GM18505 (cell line): ENCODE measurements at regions not wholly inside any gene's neighbourhood (a gene's known extent, or its start where the extent isn't known, plus 50 kb on each side); places are given as distances from the start of the nearest gene placed in this dataset.

ENCODE experiments used
- ATAC-seq: cut with Tn5 transposase; IDR thresholded peaks from one replicate; pipeline ENCODE4 v1.9.1; 2021; ENCODE audit not compliant: unreplicated experiment
- POLR2A ChIP-seq: IDR thresholded peaks from 4 replicates; pipeline ENCODE4 v1.6.1; 2011; ENCODE audit warnings: borderline replicate concordance; ENCODE audit not compliant: insufficient read depth, insufficient read length; ENCODE audit errors: extremely low read depth

GRCh38 chr16:18072161-18072560 is 264.4 kb downstream of the NPIPA8 start:
- TF ChIP-seq POLR2A: no peak
- no peak for ATAC-seq

DNA sequence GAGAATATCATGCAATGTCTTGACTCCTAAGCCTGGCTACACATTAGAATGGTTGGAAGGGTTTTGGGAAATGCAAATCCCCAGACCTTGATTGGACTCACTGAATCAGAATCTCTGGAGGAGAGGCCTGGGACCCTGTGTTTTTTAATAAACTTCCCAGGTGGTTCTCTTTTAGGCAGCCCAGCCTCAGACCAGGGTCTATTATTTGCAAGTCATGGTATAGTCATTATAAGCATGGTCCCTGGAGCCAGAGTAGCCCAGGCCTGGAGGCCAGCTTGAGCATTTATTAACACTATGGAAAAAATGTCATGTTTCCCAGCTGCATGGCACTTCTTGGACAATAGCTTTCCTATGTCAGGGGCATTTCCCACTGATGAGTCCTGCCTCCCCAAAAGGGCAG is 266.9 kb downstream of the NPIPA8 start:
- TF ChIP-seq POLR2A: no peak
- no peak for ATAC-seq

DNA sequence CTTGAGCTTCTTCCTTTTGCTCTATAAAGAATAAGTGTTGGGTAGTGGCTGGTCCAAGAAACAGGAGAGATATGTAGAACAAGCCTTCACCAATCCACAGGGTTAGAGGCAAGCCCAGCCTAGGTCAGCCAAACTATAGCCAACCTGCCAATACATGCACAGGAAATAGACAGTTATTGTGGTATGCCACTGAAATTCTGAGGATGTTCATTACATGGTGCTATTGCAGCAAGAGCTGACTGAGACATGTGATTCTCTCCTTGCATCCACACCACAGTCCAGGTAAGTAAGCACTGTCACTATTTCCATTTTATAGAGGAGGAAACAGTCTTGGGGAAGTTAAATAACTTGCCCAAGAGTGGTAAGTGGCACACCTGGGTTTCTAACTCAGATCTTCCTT is 268.1 kb downstream of the NPIPA8 start:
- TF ChIP-seq POLR2A: no peak
- no peak for ATAC-seq

GRCh38 chr16:18062713-18063112 is 273.8 kb downstream of the NPIPA8 start:
- ATAC-seq: no peak
- no peak for TF ChIP-seq POLR2A

DNA sequence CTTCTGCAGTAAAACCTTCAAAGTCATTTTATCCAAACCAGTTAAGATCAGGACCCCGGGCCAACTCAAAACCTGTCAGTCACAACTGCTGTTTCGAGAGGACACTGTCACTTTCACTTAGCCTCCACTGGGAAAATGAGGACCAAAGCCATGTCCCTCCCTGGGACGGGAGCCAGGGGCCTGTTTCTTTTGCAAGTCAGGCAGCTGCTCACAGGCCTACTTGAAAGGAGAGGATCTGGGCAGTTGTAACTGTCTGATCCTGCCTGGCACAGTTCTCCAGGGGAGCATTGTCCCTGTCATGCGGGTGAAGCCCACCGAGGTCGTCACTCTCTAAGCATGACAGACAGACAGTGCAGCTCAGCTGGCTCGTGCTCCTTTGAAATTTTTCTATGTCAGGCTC is 276.2 kb downstream of the NPIPA8 start:
- no peak for TF ChIP-seq POLR2A
- ATAC-seq: no peak

DNA sequence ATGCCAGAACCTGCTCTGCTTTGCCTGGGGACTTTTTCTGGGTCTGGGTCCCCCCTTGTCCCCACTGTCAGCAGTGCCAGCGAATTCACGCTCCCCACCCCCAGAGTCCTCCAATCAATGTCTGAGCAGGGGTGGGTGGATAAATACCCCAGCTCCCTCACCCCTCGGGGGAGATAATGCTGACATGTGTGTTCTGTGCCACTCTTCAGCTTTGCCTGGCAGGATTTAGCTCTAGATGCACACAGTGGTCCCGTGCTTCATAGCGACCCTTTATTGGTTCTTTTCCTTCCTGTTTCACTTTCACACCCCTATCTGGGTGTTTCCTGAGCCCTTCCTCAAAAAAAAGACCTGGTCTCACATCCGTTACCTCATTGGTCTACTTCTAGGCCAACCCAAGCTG is 277.0 kb downstream of the NPIPA8 start:
- no peak for ATAC-seq
- no peak for TF ChIP-seq POLR2A

DNA sequence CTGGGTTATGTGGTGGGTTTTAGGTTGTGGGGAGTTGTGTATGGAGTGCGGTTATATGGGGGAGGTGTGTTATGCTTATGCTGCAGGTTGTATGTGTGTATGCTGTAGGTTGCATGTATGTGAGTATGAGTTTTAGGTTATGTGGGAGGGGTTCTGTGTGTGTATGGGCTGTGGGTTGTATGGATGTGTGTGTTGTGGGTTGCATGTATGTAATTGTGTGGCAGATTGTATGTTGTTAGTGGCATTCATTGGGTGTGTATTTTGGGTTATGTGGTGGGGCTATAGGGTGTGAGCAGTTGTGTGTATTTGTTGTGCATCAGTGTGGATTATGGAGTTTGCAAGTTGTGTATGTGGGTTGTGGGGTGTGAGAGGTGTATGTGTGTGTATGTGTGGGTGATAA is 277.4 kb downstream of the NPIPA8 start:
- ATAC-seq: no peak
- no peak for TF ChIP-seq POLR2A

- ATAC-seq: no peak
- TF ChIP-seq POLR2A: no peak
Observed at GRCh38 chr16:18055411-18055916, 281.1 kb downstream of the NPIPA8 start.

GRCh38 chr16:18050777-18051176 is 285.8 kb downstream of the NPIPA8 start:
- no peak for TF ChIP-seq POLR2A
- no peak for ATAC-seq

DNA sequence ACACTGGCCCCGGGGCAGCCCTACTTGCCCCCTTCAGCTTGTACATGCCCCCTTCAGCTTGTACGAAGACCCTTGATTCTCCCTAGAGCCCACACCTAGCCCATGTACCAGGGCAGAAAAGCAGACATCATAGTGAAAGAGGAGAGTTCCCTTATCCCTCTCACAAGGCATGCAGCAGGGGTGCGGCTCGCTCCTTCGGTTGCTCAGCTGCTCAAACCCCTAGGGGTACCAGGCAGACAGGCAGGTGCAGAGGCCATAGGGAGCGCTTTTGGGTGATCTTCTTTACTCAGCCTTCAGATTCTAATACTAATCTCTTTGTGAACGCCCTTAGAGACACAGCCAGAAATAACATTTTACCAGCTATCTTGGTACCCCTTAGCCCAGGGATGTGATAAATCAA is 286.3 kb downstream of the NPIPA8 start:
- no peak for TF ChIP-seq POLR2A
- ATAC-seq: no peak

DNA sequence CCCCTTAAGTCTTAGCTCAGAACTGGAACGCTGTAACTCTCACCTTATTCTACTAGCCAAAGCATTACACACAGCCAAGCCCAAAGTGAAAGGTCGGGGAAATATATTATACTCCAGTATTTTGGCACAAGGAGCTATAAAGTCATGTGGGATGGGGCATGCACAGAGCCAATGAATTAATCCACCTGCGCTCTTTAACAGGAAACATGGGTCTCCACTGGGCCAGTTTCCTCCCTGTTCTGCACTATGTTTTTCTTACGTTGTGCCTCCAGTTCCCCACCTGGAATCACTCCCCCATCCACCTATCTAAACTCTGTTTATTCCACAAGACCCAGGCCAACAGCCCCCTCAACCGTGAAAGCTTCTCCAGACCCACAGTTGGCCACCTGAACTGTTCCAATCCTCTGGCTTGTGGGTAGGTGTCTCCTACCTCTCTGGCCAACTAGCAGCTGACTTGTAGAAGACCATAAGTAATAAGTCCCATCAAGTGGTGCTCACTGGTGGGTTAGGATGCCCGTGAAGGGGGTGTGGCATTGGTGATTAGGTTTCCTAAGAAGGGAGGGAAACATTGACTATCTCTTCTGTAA is 286.9 kb downstream of the NPIPA8 start:
- TF ChIP-seq POLR2A: no peak
- no peak for ATAC-seq

GRCh38 chr16:18048853-18049546 is 287.5 kb downstream of the NPIPA8 start:
- no peak for ATAC-seq
- TF ChIP-seq POLR2A: no peak

- TF ChIP-seq POLR2A: no peak
- ATAC-seq: no peak
Observed at GRCh38 chr16:18047761-18048160, 288.8 kb downstream of the NPIPA8 start.

GRCh38 chr16:18045356-18045755 is 291.2 kb downstream of the NPIPA8 start:
- no peak for ATAC-seq
- TF ChIP-seq POLR2A: no peak

- no peak for ATAC-seq
- TF ChIP-seq POLR2A: no peak
Observed at GRCh38 chr16:18041864-18042834, 294.4 kb downstream of the NPIPA8 start.
